Neural progenitor cell (in vitro differentiated cells): ENCODE measurements at regions not wholly inside any gene's neighbourhood (a gene's known extent, or its start where the extent isn't known, plus 50 kb on each side); places are given as distances from the start of the nearest gene placed in this dataset.
"Not testable (repeated sequence)": the region's sequence is repeated elsewhere in the genome, so short reads cannot be mapped to it uniquely, and the experiment has no call there.

ENCODE experiments used
- CTCF ChIP-seq: fragments of 200-600 bp; sonication (generic); IDR thresholded peaks from 2 replicates; pipeline ENCODE4 v1.5.1; 2017; ENCODE audit warnings: antibody characterized with exemption, mild to moderate bottlenecking
- EZH2phosphoT487 ChIP-seq: fragments of 200-600 bp; sonication (generic); IDR thresholded peaks from 2 replicates; pipeline ENCODE4 v1.6.1; 2017; ENCODE audit warnings: antibody characterized with exemption

GRCh38 chr1:71290506-71291237, 209.8 kb upstream of the ZRANB2 start:
- not testable (repeated sequence) for TF ChIP-seq CTCF, EZH2phosphoT487
